COR-L47 (cell line): ENCODE measurements at regions not wholly inside any gene's neighbourhood (a gene's known extent, or its start where the extent isn't known, plus 50 kb on each side); places are given as distances from the start of the nearest gene placed in this dataset.
A peak's percentile ranks its signal among the peaks of the same experiment; 100 is the strongest.
"Not testable (repeated sequence)": the region's sequence is repeated elsewhere in the genome, so short reads cannot be mapped to it uniquely, and the experiment has no call there.

Experiments used
- DNase-seq: peaks from one replicate; lab custom pipeline; 2025; lab: John Stamatoyannopoulos, UW

DNA sequence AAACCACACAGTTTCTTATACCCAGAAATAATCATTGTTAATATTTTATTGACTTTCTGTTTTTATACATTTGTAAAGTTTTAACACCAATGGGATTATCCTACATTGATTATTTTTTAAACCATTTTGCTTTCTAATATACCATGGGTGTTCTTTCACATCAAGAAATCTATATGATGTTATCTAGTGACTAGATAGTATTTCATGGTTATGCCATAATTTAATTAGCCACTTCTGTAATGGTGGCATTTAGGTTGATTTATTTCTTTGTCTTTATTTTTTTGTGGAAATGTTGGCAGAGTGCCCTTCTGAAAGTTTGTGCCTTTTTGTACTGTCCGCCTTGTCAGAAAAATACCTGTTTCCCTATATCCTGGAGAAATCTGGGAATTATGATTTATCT, 193.3 kb downstream of the CEP135 start:
- no peak for DNase-seq

DNA sequence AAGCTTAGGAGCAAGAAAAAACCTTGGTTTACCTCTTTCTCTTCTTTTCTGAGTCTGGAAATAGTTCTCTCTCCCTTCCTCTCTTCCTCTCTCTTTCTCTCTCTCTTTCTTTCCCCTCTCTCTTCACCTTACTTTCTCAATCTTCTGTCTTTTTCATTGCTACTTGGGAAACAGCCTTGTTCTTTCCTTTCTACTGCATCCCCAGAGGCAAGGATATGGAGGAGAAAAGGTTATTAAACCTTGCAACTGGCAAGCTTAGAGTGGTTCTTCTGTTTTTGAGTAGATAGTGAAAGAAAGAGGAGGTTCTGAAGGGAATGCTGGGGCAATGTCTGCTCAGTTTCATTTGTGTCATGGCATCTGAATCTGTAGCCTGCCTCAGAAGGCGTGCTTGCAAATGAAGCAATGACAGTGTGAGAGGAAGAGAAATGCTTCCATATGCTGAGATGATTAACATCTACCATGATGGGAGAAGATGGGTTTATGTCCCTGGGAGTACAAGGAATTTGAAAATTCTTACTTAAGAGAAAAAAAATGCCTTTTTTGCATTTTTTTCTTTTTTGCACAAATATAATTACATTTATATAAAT, 190.6 kb downstream of the CEP135 start:
- no peak for DNase-seq

DNA sequence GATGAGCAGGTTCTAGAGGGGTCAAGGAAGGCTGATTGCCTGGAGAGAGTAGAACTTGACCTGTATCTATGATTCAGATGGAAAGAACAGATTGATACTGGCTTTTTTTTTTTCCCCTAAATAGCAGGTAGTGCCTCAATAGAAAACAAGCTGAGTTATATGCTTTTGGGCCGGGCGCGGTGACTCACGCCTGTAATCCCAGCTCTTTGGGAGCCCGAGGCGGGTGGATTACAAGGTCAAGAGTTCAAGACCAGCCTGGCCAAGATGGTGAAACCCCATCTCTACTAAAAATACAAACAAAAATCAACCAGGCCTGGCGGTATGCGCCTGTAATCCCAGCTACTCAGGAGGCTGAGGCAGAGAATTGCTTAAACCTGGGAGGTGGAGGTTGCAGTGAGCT, 186.1 kb downstream of the CEP135 start:
- not testable (repeated sequence) for DNase-seq

DNA sequence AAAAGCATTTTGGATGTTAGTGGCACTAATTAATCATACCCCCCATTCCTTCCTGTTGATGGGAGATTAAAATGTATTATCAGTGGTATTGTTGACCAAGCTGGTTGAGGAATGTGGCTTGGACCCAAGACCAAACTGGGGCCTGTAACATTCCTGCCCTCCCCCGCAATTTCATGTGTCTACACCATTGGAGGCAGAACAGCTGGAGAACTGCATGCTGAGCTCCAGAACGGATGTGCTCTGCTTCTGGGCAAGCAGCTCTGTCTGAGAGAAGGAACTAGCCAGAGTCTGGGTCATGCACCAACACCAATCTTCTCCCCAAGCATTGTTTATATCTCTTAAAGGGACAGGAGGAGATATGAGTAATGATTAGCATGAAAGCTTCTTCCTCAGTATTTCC, 185.5 kb downstream of the CEP135 start:
- DNase-seq = no peak

DNA sequence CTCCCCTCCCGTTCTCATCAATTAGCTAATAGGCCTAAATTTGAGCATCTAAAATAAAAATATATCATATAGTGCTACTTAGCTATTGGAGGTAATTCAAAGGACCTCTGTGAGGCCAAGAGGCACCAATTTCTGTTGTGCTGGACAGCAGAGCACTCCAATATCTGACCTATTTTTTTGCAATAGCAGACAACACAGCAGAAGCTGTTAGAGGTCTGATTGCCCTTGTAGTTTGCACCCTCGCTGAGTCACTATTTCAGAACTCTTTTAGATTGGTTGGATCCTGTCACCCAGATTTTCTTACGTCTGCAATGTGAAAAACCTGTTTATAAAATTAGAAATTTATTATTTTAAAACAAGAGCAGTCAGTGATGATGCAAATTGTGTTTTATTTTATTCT, 184.1 kb downstream of the CEP135 start:
- no peak for DNase-seq

DNA sequence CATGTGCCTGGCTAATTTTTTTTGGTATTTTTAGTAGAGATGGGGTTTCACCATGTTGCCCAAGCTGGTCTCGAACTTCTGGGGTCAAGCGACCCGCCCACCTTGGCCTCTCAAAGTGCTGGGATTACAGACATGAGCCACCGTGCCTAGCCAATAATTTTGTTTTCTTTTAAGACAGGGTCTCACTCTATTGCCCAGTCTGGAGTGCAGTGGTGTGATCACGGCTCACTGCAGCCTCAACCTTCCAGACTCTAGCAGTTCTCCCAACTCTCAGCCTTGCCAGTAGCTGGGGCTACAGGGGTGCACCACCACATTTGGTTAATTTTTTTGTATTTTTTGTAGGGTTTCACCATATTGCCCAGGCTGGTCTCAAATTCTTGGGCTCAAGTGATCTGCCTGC, 183.4 kb downstream of the CEP135 start:
- DNase-seq = not testable (repeated sequence)

DNA sequence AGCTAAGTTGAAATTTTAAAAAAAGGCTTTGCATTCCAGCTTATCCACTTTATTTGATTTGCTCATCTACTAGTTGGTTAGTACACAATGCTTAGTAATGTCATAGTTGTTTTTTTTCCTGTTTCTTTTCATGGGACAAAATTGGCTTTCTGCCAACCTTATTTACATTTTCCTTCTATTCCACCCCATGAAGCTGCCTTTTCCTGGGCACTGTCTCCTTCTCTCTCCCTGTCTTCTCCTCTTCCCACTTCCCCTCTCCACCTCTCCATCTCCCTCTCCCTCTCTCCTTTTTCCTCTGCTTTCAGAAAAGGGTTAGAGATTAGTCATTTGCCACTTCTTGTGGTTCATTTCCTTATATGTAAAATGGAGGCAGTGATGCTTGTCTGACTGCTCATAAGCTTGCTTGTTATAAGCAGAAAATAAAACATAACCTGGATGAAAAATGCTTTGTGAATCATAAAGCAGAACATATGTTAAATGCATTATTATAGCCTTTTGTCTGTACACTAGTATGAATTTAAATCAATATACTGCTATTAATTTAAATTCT, 181.9 kb downstream of the CEP135 start:
- DNase-seq = peak; percentile 4

DNA sequence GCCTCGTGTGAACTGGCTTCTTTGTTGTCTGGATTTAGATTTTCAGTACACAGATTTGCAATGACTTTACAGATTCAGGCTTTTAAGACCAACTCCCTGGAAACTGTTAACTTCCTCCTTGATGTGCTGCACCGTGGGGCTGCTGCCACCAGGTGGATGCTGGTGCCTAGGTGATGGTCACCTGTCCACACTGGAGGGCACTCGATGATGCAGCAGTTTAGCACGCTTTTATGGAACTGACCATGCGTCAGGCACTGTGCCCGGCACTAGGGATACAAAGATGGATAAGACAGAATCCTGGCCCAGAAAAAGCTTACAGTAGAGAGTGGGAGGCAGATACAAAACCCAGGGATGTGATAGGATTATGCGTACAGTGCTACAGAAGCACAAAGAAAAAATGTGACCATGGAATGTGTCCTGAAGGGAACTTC, 180.7 kb downstream of the CEP135 start:
- peak; percentile 12 for DNase-seq

DNA sequence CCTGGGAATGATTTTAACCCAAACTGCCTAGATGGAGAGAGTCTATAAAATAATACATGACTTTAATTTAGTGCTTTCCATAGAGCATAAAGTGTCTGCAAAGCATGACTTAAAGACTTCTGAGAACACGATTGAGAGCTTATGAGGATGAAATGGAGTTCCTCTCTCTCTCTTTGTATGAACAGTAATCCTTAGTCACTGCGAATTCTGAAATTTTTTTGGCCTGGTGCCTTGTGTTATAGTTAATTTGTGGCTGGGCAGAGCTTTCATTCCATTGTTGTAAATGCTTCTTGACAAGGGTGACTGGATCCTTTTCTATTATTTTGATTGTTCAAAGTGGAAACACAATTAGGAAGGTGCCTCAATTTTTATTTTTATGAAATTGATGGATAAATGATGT, 179.5 kb downstream of the CEP135 start:
- DNase-seq = peak; percentile 41

DNA sequence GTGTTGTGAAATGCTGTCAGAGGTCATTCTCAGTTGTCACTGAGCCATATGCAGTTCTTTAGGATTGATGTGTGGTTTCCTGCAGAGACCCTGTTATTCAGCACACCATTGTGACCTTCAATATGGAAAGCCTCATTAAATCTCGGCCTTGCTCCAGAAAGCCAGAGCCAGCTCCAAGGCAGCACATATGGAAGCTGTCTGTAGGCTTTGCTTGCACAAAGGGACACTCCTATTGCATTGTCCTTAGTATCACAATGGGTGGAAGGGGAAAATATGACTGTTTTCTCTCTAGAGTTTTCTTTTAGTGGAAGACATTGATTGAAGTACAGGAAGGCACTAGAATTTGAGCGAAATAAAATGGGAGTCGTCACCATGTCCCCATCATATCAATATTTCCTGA, 179.0 kb downstream of the CEP135 start:
- peak; percentile 2 for DNase-seq

DNA sequence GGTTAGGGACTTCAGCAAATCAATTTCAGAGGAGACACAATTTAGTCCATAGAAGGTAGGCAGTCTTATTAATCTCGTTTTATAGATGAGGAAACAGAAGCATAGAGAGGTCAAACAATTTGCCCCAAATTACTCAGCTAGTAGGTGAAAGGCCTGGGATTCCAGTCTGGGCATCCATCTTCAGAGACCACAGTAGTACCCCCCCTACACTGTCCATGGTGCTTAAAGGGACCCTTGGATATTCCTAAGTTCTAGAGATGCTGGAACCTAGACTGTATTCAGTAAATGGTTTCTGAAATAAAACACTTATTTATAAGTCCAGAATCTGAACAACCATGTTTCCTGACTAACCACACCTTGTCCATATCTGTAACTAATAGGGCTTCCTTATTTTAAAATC, 174.8 kb downstream of the CEP135 start:
- DNase-seq = no peak

DNA sequence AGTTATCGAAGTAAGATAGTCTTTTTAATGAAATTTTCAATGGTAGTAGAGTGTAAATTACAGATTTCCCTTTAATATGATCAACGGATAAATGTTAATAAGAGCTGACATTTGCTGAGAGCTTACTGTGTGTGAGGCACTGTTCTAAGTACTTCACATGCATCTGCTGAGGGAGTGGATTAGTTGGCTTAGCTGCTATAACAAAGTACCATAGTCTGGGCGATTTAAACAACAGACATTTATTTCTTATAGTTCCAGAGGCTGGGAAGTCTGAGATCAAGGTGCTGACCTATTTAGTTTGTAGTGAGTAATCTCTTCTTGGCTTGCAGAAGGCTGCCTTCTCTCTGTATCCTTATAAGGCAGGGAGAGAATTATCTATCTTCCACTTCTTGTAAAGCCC, 174.3 kb downstream of the CEP135 start:
- no peak for DNase-seq

DNA sequence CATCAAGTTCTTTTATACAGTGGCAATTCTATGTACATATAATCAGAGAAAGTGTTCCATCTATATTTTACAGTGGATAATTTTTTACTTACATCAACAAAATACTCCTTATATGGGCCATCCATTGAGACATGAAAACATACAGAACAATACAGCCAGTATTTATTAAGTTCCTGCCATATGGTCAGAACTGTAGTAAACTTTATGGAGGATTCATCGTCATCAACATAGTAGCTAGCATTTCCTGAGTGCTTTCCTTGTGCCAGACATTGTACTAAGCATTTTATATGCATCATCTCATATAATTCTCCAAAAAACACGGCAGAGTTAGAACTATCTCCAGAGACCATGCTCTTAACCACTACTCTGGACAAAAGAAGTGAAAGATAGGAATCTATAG, 170.1 kb downstream of the CEP135 start:
- DNase-seq = no peak

DNA sequence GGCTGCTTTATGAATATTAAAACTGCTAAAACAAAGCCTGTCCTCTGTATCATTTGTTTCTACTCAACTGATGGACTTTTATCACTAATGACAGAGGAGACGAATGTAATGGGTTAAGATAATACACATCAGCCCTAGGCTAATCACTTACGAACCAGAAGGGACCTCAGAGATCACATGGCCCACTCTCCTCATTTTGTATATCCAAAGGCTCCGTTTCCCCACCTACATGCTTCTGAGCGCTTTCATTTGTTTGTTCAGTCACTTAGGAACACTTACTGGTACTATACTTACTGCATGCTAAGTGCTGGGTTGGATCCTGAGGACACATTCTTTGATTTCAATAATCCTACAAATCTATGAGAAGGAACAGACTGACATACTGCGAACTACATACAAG, 169.3 kb downstream of the CEP135 start:
- DNase-seq = no peak

DNA sequence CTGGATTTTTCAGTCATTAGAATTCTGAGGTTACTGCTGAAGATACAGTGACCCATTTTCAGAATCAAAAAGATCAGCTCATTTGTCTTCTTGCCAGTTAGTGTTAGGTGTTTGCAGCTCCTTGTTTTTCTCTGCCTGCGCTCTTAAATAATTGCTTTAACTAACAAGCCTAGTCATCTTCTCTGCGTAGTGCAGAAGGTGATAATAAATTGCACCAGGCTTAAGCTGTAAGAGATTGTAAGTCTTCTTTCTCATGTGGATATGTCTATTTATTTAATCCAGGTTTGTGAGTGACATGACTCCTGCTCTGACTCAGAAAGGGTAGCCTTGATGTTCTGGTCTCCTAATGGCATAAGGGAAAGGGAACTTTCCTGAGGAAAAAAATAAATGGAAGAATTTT, 167.2 kb downstream of the CEP135 start:
- no peak for DNase-seq

DNA sequence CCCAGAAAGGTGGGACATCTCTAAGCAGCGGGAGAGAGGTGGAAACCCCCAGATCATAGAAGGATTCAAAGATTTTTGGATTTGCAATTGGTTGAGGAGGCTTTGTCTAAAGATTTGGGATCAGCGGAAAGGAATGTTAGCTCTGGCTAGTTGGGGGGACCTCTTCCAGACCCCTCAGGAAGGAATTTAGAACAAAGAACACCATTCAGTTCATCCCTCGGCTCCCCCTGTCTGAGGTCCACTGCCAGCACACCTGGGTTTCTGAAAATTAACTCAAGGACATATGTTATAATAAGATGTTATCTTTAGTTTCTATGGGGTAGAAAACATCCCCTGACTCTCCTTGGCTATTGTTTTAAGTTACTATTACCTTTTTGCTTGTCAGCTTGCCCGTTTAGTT, 163.6 kb downstream of the CEP135 start:
- no peak for DNase-seq

DNA sequence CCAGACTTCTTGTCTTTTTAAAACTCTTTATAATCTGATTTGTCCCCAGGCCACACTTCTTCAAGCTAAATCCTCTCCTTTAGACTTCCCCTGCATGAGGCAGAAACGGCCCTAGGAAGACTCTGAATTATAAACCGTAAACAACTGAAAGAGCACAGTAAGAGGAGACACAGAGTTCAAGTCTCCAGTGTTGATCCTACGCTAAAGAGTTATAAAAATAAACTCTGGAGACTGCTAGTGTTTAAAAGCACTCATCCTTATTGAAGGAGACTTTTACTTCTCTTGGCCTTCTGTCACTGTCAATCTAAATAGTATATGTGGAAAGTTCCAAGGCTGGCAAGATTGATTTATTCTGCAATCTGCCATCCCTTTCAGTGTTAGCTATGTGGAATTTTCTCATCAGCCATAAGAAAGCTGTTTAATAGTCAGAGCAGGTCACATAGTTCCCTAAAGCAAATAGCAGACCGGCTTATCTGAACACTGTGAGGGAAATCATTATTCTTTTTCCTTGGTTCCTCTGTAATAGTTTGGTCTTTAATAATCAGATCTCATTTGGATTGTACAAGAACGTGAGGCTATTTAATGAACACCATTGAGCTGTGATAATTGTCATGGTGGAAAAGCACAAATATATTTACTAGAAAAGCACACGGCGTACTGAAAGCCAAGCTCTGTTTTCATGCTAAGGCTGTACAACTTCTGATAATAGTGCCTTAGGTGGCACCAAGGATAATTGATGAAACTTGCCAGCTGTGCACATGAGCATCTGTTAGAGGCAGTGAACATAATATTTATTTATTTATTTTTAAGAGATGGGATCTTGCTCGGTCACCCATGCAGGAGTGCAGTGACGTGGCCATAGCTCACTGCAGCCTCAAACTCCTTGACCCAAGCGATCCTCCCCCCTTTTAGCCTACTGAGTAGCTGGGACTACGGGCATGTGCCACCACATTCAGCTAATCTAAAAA, 157.7 kb downstream of the CEP135 start:
- no peak for DNase-seq

DNA sequence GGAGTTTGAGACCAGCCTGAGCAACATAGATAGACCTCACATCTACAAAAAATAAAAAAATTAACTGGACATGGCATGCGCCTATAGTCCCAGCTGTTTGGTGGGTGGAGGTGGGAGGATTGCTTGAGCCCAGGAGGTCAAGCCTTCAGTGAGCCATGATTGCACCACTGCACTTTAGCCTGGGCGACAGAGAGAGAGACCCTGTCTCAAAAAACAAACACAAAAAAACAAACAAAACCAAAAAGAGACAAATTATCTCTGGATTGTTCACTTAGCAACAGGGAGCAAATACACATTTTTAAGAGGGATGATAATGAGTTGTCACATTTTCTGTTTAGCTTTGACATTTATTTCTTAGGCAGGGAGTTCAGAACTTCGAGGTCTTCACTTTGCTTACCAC, 155.4 kb downstream of the CEP135 start:
- DNase-seq = no peak

DNA sequence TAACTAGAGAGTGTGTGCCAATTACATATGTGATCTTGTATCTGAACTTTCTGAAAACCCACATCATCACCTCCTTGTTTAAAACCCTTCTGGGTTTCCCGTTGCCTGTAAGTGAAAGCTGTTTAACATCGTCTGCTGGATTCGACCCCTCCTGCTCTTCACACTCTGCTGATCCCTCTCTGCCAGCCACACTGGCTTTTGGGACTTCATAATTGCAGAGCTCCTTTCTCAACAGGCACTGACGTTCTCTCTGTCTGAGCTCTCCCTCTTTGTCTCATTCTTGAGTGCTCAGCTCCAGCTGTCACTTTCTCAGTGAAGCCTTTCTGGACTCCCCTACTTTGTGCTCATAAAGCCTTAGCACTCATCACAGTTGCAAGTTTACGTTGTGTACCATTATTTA, 153.9 kb downstream of the CEP135 start:
- no peak for DNase-seq

DNA sequence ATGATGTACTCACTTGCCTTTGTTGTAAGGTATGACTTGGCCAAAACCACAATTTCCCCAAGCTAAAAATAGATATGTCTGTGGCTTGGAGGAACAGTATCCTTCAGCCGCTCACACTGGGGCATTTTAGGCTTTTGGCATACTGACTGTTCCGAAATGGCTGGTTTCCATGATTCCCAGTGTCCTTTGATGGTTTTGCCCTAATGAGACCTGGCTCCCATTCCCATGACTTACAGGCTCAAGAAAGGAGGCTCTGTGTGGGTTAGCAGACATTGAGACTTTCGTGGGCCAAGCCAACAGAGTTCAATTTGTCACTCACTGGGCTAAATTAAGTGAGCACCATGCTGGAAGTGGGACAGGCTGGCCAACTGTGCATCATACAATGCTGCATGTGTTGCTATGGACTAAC, 150.6 kb downstream of the CEP135 start:
- DNase-seq = no peak

DNA sequence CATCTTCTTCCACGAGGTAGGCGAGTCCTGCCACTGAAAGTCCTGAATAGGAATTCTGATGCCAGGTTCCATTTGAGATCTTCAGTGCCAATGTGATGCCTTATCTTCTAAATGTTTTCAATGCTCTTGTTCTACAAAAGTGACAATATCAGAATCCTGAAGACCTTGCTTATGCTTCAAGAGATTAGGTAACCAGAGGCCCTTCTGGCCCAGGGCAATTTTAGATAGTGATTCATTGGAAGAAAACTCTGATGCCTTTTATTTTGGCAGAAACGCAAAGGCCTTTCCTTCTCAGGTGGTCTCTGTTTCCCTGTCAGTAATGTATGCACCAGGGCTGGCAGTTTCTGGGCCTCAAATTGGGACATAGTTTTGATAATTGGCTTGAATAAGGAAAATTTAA, 144.8 kb downstream of the CEP135 start:
- DNase-seq = no peak

DNA sequence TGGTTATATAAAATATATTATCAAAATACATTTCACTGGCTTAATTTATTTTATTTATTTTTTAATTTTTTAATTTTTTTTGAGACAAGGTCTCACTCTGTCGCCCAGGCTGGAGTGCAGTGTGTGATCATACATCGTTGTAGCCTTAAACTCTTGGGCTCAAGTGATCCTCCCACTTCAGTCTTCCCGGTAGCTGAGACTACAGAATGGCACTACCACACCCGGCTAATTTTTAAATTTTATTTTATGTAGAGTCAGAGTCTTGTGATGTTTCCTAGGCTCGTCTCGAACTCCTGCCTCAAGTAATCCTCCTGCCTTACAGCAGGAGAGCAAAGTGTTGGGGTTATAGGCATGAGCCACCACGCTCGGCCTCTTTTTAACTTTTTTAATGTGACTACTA, 143.8 kb downstream of the CEP135 start:
- DNase-seq = no peak

DNA sequence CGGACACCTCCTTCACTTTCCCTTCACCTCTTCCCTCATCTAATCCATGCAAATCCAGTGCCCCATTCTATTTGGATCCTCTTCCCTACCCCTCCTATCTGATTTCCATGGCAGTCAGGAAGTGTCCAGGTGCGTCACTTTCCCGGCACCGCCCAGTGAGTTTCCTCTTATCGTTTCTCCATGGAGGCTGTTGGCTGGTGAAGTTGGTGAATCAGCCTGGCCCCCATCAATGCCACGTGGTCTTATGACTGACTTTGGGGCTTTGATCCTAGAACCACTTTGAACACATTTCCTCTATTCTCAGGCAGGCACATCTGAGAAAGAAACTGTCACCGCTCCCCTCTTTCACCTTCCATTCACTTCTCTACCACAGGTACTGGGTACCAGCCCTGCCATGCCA, 137.8 kb downstream of the CEP135 start:
- DNase-seq = no peak
